Activated CD8-positive, alpha-beta T cell treated with anti-CD3 and anti-CD28 coated beads for 36 hours (primary cell): ENCODE measurements at regions not wholly inside any gene's neighbourhood (a gene's known extent, or its start where the extent isn't known, plus 50 kb on each side); places are given as distances from the start of the nearest gene placed in this dataset.

Experiments used
- ATAC-seq: fragments of 200-7000 bp; cut with Tn5 transposase; one replicate; pipeline ENCODE4 v1.10.0; 2021; ENCODE audit warnings: mild to moderate bottlenecking, moderate library complexity
- CTCF ChIA-PET: fragments of 350-600 bp; sonication (Branson Sonifier 250); formaldehyde crosslinking; loops from one replicate; lab custom pipeline; 2021; ENCODE audit warnings: antibody characterized with exemption; lab: Charles Lee
- POLR2A ChIA-PET: fragments of 350-600 bp; sonication (Branson Sonifier 250); formaldehyde crosslinking; loops from one replicate; lab custom pipeline; 2021; ENCODE audit warnings: antibody characterized with exemption; lab: Charles Lee
- DNase-seq: peaks from one replicate; pipeline ENCODE4 v3.0.0-alpha.2; 2020
- H3K27ac Mint-ChIP-seq: one replicate; pipeline ENCODE4 v1.8.0; 2021; ENCODE audit warnings: mild to moderate bottlenecking, mixed read lengths
- H3K27me3 Mint-ChIP-seq: one replicate; pipeline ENCODE4 v1.8.0; 2021; ENCODE audit warnings: mixed read lengths
- H3K36me3 Mint-ChIP-seq: one replicate; pipeline ENCODE4 v1.8.0; 2021; ENCODE audit warnings: low read depth, mixed read lengths
- H3K4me1 Mint-ChIP-seq: one replicate; pipeline ENCODE4 v1.8.0; 2021; ENCODE audit warnings: low read depth, mixed read lengths
- H3K4me3 Mint-ChIP-seq: one replicate; pipeline ENCODE4 v1.8.0; 2021; ENCODE audit warnings: mild to moderate bottlenecking, moderate library complexity, mixed read lengths
- H3K9me3 Mint-ChIP-seq: one replicate; pipeline ENCODE4 v1.8.0; 2021; ENCODE audit warnings: mixed read lengths
- CTCF ChIP-seq: fragments of 200-600 bp; IDR thresholded peaks from one replicate; pipeline ENCODE4 v1.8.0; 2022; ENCODE audit warnings: antibody characterized with exemption, mild to moderate bottlenecking
- intact Hi-C: fragments of 100-400 bp; cut with micrococcal nuclease; formaldehyde crosslinking; loops from one replicate; pipeline ENCODE4 v1.10.0; 2022

- ChIA-PET CTCF (no interaction called here), POLR2A (no interaction called here)
- Mint-ChIP-seq H3K27me3 (no peaks in the 10 kb centered on the region), H3K36me3 (no peaks in the 10 kb centered on the region), H3K4me1 (no peaks in the 10 kb centered on the region), H3K4me3 (no peak overlapping the region), H3K9me3 (no peaks in the 10 kb centered on the region), H3K27ac (no peak overlapping the region)
- TF ChIP-seq CTCF: no peak
- ATAC-seq (no peak), DNase-seq (no peak)
- intact Hi-C loops: no loop called here
These were observed 261.4 kb upstream of the NRIP1 start for GRCh38 chr21:15326032-15326867.

DNA sequence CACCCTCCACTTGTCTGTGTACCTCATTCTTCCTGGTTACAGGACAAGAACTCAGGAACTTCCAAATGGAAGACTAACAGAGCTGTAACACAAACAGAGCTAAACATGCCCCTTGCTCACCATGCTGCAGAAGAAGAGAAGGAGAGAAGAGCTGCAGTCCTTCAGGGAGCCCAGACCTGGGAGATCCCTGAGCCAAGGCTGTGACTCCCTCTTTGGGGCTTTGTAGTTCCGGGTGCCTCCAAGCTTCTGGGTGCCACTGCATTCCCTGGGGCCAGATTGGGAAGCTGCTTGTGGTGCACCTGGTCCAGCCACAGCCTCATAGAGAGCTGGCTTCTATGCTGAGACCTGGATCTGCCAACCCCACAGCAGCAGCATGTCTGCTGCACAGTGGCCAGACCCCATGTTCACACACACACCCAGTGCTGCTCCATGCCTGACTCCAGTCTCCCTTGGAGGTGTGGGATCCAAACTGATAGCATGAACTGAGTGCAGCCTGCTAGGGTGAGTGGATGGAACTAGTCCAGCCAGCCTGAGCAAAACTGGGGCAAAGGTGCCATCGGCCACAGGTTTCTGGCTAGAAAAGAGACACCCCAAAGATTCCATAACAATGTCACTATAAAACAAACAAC is 263.0 kb upstream of the NRIP1 start:
- ChIA-PET CTCF (no interaction called here), POLR2A (no interaction called here)
- Mint-ChIP-seq H3K4me1 (no peaks in the 10 kb centered on the region), H3K27ac (no peak overlapping the region), H3K9me3 (no peaks in the 10 kb centered on the region), H3K4me3 (no peak overlapping the region), H3K27me3 (no peaks in the 10 kb centered on the region), H3K36me3 (no peaks in the 10 kb centered on the region)
- intact Hi-C loops: no loop called here
- ATAC-seq: no peak
- no peak for TF ChIP-seq CTCF
- DNase-seq: no peak

DNA sequence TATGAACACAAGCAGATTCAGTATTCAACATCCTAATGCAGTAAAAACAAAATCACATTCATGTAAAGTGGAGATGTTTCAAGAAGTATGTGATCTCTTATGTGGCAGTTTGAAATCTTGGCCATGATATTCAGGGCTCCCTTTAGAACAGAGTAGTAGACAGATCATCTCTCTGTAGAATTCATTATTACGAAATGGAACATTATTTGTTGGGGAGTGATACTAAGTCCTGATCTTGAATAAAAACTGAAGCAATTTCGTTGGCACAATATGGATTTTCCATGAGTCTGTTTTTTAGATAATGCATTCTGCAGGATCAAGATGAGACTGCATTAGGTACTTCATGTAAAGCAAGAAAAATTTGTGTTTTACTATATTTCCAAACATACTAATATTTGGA is 264.4 kb upstream of the NRIP1 start:
- H3K4me3 Mint-ChIP-seq: no peak overlapping the region
- no peaks in the 10 kb centered on the region for H3K36me3 Mint-ChIP-seq
- POLR2A ChIA-PET: no interaction called here
- no peak for TF ChIP-seq CTCF
- no peak for ATAC-seq
- no peaks in the 10 kb centered on the region for H3K27me3 Mint-ChIP-seq
- DNase-seq: no peak
- no peaks in the 10 kb centered on the region for H3K9me3 Mint-ChIP-seq
- intact Hi-C loops: no loop called here
- H3K27ac Mint-ChIP-seq: no peak overlapping the region
- CTCF ChIA-PET: no interaction called here
- peaks cover 2% of the 10 kb centered on the region for H3K4me1 Mint-ChIP-seq

DNA sequence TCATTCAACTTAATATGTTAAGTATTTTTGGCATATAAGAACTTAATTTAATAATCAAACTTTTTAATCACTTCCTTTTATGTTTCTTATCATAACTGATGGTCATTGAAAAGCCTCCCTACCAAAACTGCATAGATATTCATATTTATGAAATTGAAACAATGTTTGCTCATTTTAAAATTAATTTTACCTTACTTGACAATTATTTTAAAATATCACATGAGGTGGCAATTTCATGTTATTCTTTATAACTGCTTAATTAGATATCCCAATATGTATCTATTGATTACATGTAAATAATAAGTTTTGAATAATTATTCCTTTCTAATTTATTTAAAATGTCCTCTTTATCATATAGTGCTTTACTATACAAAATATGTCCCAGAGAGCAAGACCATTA is 266.1 kb upstream of the NRIP1 start:
- no peak for ATAC-seq
- Mint-ChIP-seq H3K4me3 (no peak overlapping the region), H3K27me3 (no peaks in the 10 kb centered on the region), H3K9me3 (no peaks in the 10 kb centered on the region), H3K27ac (no peak overlapping the region), H3K4me1 (peaks cover 2% of the 10 kb centered on the region), H3K36me3 (no peaks in the 10 kb centered on the region)
- intact Hi-C loops: no loop called here
- ChIA-PET CTCF (no interaction called here), POLR2A (no interaction called here)
- DNase-seq: no peak
- TF ChIP-seq CTCF: no peak

DNA sequence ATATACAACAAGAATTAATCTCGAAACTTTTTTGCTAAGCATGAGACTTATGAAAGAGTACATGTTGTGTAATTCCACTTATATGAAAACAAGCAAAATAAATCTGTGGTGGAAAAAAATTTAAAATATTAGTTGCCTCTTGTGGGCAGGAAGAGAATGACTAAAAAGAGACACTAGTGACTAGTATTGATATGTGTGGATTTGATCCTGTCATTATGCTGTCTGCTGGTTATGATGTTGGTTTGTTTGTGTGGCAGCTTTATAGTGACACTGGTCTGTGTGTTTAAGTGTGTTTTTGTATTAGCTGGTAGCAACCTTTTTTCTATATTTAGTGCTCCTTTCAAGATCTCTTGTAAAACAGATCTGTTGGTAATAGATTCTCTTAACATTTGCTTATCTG is 267.8 kb upstream of the NRIP1 start:
- CTCF ChIA-PET: interaction anchor here (0.6 kb wide), 1 partner anchor 31 kb away, joined by 3 read pairs; no protein-coding TSS in a partner anchor
- DNase-seq (no peak), ATAC-seq (no peak)
- POLR2A ChIA-PET: interaction anchor here (0.7 kb wide), 1 partner anchor 85 kb away, joined by 4 read pairs; no protein-coding TSS in a partner anchor
- H3K36me3 Mint-ChIP-seq: no peaks in the 10 kb centered on the region
- no peak overlapping the region for H3K27ac Mint-ChIP-seq
- no peaks in the 10 kb centered on the region for H3K27me3 Mint-ChIP-seq
- H3K4me1 Mint-ChIP-seq: peaks cover 2% of the 10 kb centered on the region
- H3K4me3 Mint-ChIP-seq: no peak overlapping the region
- intact Hi-C loops: no loop called here
- no peak for TF ChIP-seq CTCF
- H3K9me3 Mint-ChIP-seq: no peaks in the 10 kb centered on the region
